ENCODE measurements at regions not wholly inside any gene's neighbourhood (a gene's known extent, or its start where the extent isn't known, plus 50 kb on each side); places are given as distances from the start of the nearest gene placed in this dataset.

DNA sequence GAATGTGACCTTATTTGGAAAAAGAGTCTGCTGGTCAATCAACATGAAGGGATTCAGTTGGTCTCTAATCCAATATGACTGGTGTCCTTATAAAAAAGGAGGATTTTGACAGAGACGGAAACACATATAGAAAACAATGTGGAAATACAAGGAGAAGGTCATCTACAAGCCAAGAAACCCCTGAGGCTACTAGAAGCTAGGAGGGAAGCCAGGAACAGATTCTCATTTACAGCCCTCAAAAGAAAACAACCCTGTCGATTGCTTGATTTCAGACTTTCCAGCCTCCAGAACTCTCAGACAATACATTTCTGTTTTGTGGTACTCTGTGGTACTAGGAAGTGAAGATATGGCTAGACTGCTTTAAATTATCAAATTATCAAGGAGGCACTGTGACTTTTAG, 162.9 kb upstream of the IGF1R start:
- no peaks in the 10 kb centered on the region for H3K79me2 ChIP-seq (ENCODE audit: insufficient read depth, low read length)
- TF ChIP-seq EZH2phosphoT487 (conservative IDR thresholded peaks at IDR 0.05; ENCODE audit: low read length), result no peak
- TF ChIP-seq, protein P1, sequence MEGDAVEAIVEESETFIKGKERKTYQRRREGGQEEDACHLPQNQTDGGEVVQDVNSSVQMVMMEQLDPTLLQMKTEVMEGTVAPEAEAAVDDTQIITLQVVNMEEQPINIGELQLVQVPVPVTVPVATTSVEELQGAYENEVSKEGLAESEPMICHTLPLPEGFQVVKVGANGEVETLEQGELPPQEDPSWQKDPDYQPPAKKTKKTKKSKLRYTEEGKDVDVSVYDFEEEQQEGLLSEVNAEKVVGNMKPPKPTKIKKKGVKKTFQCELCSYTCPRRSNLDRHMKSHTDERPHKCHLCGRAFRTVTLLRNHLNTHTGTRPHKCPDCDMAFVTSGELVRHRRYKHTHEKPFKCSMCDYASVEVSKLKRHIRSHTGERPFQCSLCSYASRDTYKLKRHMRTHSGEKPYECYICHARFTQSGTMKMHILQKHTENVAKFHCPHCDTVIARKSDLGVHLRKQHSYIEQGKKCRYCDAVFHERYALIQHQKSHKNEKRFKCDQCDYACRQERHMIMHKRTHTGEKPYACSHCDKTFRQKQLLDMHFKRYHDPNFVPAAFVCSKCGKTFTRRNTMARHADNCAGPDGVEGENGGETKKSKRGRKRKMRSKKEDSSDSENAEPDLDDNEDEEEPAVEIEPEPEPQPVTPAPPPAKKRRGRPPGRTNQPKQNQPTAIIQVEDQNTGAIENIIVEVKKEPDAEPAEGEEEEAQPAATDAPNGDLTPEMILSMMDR (IDR thresholded peaks at IDR 0.05; ENCODE audit: insufficient read depth, low read length, poor library complexity, severe bottlenecking), result no peak
- H4K20me1 ChIP-seq (ENCODE audit: low read depth, low read length), result no peaks in the 10 kb centered on the region
- H3K4me3 ChIP-seq (ENCODE audit: insufficient read depth, low read length, poor library complexity, severe bottlenecking), result no peak overlapping the region
- H3K4me2 ChIP-seq (ENCODE audit: low read depth, low read length, poor library complexity, severe bottlenecking), result no peak overlapping the region
- no peak overlapping the region for H3K9ac ChIP-seq (ENCODE audit: low read length)
- no peaks in the 10 kb centered on the region for H3K36me3 ChIP-seq (ENCODE audit: low read length)
- H3K9me2 ChIP-seq (replicated peaks; ENCODE audit: insufficient read depth, low read length), result no peaks in the 10 kb centered on the region
- H3K27me3 ChIP-seq (ENCODE audit: low read length), result no peaks in the 10 kb centered on the region
- H3K27ac ChIP-seq (ENCODE audit: low read depth, low read length), result no peak overlapping the region
- H2AFZ ChIP-seq (ENCODE audit: low read depth, low read length, severe bottlenecking), result no peak overlapping the region
- no peaks in the 10 kb centered on the region for H3K9me3 ChIP-seq (ENCODE audit: insufficient read depth, low read length)
- no peaks in the 10 kb centered on the region for H3F3A ChIP-seq (ENCODE audit: insufficient read depth)

DNA sequence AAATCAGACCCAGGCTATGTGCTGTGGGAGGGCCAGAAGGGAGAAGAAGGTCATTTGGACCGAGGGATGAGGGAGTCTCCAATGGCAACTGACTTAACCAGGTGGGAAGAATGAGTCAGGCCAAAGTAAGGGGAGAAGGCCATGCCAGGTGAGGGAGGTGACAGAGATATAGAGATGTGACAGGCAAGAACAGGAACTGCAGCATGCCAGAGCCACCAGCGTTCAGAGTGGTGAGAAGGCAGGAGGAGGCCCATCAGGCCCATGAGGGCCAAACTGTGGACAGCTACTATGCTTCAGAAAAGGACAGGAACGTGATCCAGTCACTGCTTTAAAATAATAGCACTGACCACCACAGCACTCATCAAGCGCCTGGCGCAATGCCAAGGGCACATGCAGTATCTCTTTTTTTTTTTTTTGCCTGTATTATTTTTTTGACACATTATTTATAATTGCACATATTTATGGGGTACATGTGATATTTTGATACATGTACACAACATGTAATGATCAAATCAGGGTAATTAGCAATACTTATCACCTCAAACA, 154.3 kb upstream of the IGF1R start:
- Histone ChIP-seq H3K79me2 (ENCODE audit: insufficient read depth, low read length) (no peaks in the 10 kb centered on the region), H3K27me3 (ENCODE audit: low read length) (no peaks in the 10 kb centered on the region), H3K9me2 (replicated peaks; ENCODE audit: insufficient read depth, low read length) (no peaks in the 10 kb centered on the region), H4K20me1 (ENCODE audit: low read depth, low read length) (no peaks in the 10 kb centered on the region), H3K9ac (ENCODE audit: low read length) (no peak overlapping the region), H2AFZ (ENCODE audit: low read depth, low read length, severe bottlenecking) (no peak overlapping the region), H3K4me3 (ENCODE audit: insufficient read depth, low read length, poor library complexity, severe bottlenecking) (no peak overlapping the region), H3K4me2 (ENCODE audit: low read depth, low read length, poor library complexity, severe bottlenecking) (no peak overlapping the region), H3K9me3 (ENCODE audit: insufficient read depth, low read length) (no peaks in the 10 kb centered on the region), H3K27ac (ENCODE audit: low read depth, low read length) (no peak overlapping the region), H3K36me3 (ENCODE audit: low read length) (no peaks in the 10 kb centered on the region), H3F3A (ENCODE audit: insufficient read depth) (no peaks in the 10 kb centered on the region)
- TF ChIP-seq EZH2phosphoT487 (conservative IDR thresholded peaks at IDR 0.05; ENCODE audit: low read length), result no peak
- TF ChIP-seq, protein P1 (IDR thresholded peaks at IDR 0.05; ENCODE audit: insufficient read depth, low read length, poor library complexity, severe bottlenecking), result no peak

DNA sequence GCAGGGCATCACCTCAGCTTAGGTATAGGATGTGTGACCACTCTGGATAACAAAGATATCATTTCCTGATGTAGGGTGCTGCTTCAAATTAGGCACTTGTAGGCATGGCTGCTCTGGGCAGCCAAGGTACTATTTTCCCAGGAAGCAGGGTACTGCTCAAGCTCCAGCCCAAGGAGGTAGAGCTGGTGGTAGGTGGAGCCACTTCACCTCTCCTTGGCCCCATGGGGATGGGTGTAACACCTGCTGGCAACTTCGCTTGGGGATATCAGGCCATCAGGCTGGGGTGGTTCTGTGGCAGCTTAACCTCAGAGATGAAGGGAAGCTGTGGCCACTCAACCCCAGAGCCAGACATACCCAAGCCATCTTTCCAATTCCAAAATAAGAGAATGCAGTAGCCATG, 147.1 kb upstream of the IGF1R start:
- TF ChIP-seq, protein P1 (IDR thresholded peaks at IDR 0.05; ENCODE audit: insufficient read depth, low read length, poor library complexity, severe bottlenecking), result no peak
- no peak for TF ChIP-seq EZH2phosphoT487 (conservative IDR thresholded peaks at IDR 0.05; ENCODE audit: low read length)
- no peaks in the 10 kb centered on the region for H3K27me3 ChIP-seq (ENCODE audit: low read length)
- H2AFZ ChIP-seq (ENCODE audit: low read depth, low read length, severe bottlenecking), result no peak overlapping the region
- H4K20me1 ChIP-seq (ENCODE audit: low read depth, low read length), result no peaks in the 10 kb centered on the region
- H3K4me3 ChIP-seq (ENCODE audit: insufficient read depth, low read length, poor library complexity, severe bottlenecking), result no peak overlapping the region
- H3K79me2 ChIP-seq (ENCODE audit: insufficient read depth, low read length), result no peaks in the 10 kb centered on the region
- H3K4me2 ChIP-seq (ENCODE audit: low read depth, low read length, poor library complexity, severe bottlenecking), result no peak overlapping the region
- H3K9ac ChIP-seq (ENCODE audit: low read length), result no peak overlapping the region
- no peaks in the 10 kb centered on the region for H3K9me2 ChIP-seq (replicated peaks; ENCODE audit: insufficient read depth, low read length)
- H3K36me3 ChIP-seq (ENCODE audit: low read length), result no peaks in the 10 kb centered on the region
- no peaks in the 10 kb centered on the region for H3F3A ChIP-seq (ENCODE audit: insufficient read depth)
- H3K9me3 ChIP-seq (ENCODE audit: insufficient read depth, low read length), result no peaks in the 10 kb centered on the region
- H3K27ac ChIP-seq (ENCODE audit: low read depth, low read length), result no peak overlapping the region
